ENCODE measurements at regions not wholly inside any gene's neighbourhood (a gene's known extent, or its start where the extent isn't known, plus 50 kb on each side); places are given as distances from the start of the nearest gene placed in this dataset.
A peak's percentile ranks its signal among the peaks of the same experiment; 100 is the strongest.

DNA sequence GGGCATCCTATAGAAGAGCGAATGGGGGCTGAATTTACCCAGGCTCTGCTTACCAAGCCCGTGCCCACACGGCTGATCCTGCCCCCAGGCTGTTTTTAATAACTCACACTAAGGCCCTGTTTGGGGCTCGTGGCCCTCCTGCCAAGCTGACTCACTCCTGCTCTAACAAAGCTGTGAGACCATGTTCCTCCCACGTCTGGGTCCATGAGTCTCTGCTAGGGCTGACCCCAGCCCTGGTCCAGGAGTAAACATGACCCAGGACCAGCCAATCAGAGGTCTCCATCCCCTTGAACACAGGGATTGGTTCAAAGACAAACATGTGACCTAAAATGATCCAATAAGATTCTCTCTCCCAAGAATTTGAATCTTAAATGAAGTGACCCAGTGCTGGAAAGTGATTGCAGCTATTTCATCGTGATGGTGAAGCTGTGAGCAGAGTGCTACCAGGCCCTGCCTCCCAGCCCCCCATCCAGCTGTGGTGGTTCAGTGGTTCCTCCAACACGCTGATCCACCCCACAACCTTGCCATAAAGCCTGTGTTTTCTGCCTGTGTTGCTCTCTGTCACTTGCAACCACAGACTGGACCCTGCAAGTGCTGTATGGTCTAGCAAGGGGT is 57.2 kb downstream of the C16orf82 start:
- intact Hi-C loops (cut with micrococcal nuclease), result no loop called here
- ChIA-PET POLR2A (interaction anchor here (0.7 to 1.1 kb wide), 2 partner anchors 8 to 9 kb away, joined by 3 read pairs; no protein-coding TSS in a partner anchor), CTCF (ENCODE audit: low intra/inter-chr PET ratio) (no interaction called here)
- Histone ChIP-seq H3K4me2 (ENCODE audit: insufficient read depth, low read length) (no peak overlapping the region), H3K27ac (ENCODE audit: extremely low read depth, low read depth, low read length) (no peak overlapping the region), H4K20me1 (replicated peaks; ENCODE audit: control insufficient read depth, insufficient read depth, low read length) (no peaks in the 10 kb centered on the region), H3K9ac (ENCODE audit: insufficient read depth in 1 of 2, low read depth in 2 of 2, low read length in 2 of 2) (no peak overlapping the region), H3K27me3 (ENCODE audit: control insufficient read depth in 2 of 2, insufficient read depth in 2 of 2, low read length in 2 of 2) (0 out of 5 replicates have a peak, but pooled peaks cover 0 to 4% of the 10 kb centered on the region in 2 experiments), H3K9me1 (ENCODE audit: control insufficient read depth, insufficient read depth, low read length) (no peaks in the 10 kb centered on the region), H3K9me3 (replicated peaks; ENCODE audit: control insufficient read depth, insufficient read depth, low read depth, low read length) (no peaks in the 10 kb centered on the region), H3K79me2 (ENCODE audit: control insufficient read depth, insufficient read depth, low read length) (no peaks in the 10 kb centered on the region), H2AFZ (ENCODE audit: low read depth, low read length) (no peak overlapping the region), H3K36me3 (ENCODE audit: control insufficient read depth, insufficient read depth, low read length) (no peaks in the 10 kb centered on the region), H3K4me3 (no peak overlapping the region), H3K4me1 (replicated peaks in 1 of 2; ENCODE audit: control insufficient read depth in 2 of 2, insufficient read depth in 2 of 2, low read length in 2 of 2) (no peaks in the 10 kb centered on the region; a peak in 1 of 5 replicates)
- peak; percentile 6 to 35 (median 28) for DNase-seq (ENCODE audit: extremely low read depth in 1 of 4, low spot score in 3 of 4)
- ATAC-seq, result peak; percentile 77
- no peak for FAIRE-seq
- 1% methylated on average over 7 of the region's 7 CpGs for WGBS (ENCODE audit: insufficient coverage, low coverage, missing lambda C conversion rate)
- peak; percentile 45 for TF ChIP-seq MYBL2 (IDR thresholded peaks at IDR 0.05; ENCODE audit: low read depth)
- no peak for TF ChIP-seq MYBL2 (CRISPR knock-in tag; IDR thresholded peaks at IDR 0.05; ENCODE audit: borderline replicate concordance)
- TF ChIP-seq KAT7 (CRISPR knock-in tag; IDR thresholded peaks at IDR 0.05; ENCODE audit: borderline replicate concordance), result no peak
- no peak for TF ChIP-seq MTF1 (CRISPR knock-in tag; IDR thresholded peaks at IDR 0.05; ENCODE audit: borderline replicate concordance)
- TF ChIP-seq, protein P1, sequence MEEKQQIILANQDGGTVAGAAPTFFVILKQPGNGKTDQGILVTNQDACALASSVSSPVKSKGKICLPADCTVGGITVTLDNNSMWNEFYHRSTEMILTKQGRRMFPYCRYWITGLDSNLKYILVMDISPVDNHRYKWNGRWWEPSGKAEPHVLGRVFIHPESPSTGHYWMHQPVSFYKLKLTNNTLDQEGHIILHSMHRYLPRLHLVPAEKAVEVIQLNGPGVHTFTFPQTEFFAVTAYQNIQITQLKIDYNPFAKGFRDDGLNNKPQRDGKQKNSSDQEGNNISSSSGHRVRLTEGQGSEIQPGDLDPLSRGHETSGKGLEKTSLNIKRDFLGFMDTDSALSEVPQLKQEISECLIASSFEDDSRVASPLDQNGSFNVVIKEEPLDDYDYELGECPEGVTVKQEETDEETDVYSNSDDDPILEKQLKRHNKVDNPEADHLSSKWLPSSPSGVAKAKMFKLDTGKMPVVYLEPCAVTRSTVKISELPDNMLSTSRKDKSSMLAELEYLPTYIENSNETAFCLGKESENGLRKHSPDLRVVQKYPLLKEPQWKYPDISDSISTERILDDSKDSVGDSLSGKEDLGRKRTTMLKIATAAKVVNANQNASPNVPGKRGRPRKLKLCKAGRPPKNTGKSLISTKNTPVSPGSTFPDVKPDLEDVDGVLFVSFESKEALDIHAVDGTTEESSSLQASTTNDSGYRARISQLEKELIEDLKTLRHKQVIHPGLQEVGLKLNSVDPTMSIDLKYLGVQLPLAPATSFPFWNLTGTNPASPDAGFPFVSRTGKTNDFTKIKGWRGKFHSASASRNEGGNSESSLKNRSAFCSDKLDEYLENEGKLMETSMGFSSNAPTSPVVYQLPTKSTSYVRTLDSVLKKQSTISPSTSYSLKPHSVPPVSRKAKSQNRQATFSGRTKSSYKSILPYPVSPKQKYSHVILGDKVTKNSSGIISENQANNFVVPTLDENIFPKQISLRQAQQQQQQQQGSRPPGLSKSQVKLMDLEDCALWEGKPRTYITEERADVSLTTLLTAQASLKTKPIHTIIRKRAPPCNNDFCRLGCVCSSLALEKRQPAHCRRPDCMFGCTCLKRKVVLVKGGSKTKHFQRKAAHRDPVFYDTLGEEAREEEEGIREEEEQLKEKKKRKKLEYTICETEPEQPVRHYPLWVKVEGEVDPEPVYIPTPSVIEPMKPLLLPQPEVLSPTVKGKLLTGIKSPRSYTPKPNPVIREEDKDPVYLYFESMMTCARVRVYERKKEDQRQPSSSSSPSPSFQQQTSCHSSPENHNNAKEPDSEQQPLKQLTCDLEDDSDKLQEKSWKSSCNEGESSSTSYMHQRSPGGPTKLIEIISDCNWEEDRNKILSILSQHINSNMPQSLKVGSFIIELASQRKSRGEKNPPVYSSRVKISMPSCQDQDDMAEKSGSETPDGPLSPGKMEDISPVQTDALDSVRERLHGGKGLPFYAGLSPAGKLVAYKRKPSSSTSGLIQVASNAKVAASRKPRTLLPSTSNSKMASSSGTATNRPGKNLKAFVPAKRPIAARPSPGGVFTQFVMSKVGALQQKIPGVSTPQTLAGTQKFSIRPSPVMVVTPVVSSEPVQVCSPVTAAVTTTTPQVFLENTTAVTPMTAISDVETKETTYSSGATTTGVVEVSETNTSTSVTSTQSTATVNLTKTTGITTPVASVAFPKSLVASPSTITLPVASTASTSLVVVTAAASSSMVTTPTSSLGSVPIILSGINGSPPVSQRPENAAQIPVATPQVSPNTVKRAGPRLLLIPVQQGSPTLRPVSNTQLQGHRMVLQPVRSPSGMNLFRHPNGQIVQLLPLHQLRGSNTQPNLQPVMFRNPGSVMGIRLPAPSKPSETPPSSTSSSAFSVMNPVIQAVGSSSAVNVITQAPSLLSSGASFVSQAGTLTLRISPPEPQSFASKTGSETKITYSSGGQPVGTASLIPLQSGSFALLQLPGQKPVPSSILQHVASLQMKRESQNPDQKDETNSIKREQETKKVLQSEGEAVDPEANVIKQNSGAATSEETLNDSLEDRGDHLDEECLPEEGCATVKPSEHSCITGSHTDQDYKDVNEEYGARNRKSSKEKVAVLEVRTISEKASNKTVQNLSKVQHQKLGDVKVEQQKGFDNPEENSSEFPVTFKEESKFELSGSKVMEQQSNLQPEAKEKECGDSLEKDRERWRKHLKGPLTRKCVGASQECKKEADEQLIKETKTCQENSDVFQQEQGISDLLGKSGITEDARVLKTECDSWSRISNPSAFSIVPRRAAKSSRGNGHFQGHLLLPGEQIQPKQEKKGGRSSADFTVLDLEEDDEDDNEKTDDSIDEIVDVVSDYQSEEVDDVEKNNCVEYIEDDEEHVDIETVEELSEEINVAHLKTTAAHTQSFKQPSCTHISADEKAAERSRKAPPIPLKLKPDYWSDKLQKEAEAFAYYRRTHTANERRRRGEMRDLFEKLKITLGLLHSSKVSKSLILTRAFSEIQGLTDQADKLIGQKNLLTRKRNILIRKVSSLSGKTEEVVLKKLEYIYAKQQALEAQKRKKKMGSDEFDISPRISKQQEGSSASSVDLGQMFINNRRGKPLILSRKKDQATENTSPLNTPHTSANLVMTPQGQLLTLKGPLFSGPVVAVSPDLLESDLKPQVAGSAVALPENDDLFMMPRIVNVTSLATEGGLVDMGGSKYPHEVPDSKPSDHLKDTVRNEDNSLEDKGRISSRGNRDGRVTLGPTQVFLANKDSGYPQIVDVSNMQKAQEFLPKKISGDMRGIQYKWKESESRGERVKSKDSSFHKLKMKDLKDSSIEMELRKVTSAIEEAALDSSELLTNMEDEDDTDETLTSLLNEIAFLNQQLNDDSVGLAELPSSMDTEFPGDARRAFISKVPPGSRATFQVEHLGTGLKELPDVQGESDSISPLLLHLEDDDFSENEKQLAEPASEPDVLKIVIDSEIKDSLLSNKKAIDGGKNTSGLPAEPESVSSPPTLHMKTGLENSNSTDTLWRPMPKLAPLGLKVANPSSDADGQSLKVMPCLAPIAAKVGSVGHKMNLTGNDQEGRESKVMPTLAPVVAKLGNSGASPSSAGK (IDR thresholded peaks at IDR 0.05), result 0 out of 2 replicates have a peak, but pooled peaks have one; percentile 14
- no peak for TF ChIP-seq TBP (optimal IDR thresholded peaks at IDR 0.05; ENCODE audit: low read depth, low read length)
- TF ChIP-seq CEBPG (CRISPR knock-in tag; IDR thresholded peaks at IDR 0.05), result no peak
- 0 out of 4 replicates have a peak, but pooled peaks of 1 of the 2 experiments have one; percentile 13 for TF ChIP-seq CEBPG (tag; conservative IDR thresholded peaks at IDR 0.05 in 1 of 2, IDR thresholded peaks at IDR 0.05 in 1 of 2)
- TF ChIP-seq FOXM1 (IDR thresholded peaks at IDR 0.05; ENCODE audit: low read depth), result peak; percentile 53; the same call in 1 of the 2 replicates
- TF ChIP-seq FOXM1 (CRISPR knock-in tag; IDR thresholded peaks at IDR 0.05; ENCODE audit: low read depth), result no peak
- no TSS peak for BruUV-seq (replicated peaks)
- in situ Hi-C loops (cut with MboI), result no loop called here
